Activated CD4-positive, CD25-positive, alpha-beta regulatory T cell treated with anti-CD3 and anti-CD28 coated beads, Interleukin-2, amount 50 U/mL, for 16 hours (primary cell): ENCODE measurements at regions not wholly inside any gene's neighbourhood (a gene's known extent, or its start where the extent isn't known, plus 50 kb on each side); places are given as distances from the start of the nearest gene placed in this dataset.

ENCODE experiments used
- DNase-seq: peaks from one replicate; pipeline ENCODE4 v3.0.0-alpha.2; 2020; ENCODE audit warnings: low read depth, low spot score

- DNase-seq: no peak
Measured at GRCh38 chr9:113646946-113647914, 183.7 kb downstream of the RGS3 start.

GRCh38 chr9:113648048-113648447, 184.5 kb downstream of the RGS3 start:
- no peak for DNase-seq

GRCh38 chr9:113648586-113648985, 185.1 kb downstream of the RGS3 start:
- DNase-seq: no peak

DNA sequence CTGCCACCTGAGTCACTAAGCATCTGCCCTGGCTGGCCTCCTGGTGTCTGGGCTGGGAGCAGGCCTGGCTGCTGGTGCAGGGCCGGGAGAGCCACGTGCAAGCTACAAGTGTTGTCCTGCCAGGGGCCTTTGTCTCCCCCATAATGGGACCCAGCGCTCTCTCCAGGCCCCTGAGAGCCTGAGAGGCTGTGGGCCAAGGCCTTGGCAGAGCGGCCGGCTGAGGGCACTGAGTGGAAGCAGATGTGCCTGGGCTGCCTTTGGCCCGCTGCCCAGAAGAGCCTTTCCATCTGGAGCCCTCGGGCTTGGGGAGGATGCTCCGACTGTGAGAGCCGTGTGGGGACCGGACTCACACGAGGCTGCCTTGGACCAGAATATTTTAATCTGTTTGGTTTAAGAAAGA, 185.5 kb downstream of the RGS3 start:
- DNase-seq: no peak

DNA sequence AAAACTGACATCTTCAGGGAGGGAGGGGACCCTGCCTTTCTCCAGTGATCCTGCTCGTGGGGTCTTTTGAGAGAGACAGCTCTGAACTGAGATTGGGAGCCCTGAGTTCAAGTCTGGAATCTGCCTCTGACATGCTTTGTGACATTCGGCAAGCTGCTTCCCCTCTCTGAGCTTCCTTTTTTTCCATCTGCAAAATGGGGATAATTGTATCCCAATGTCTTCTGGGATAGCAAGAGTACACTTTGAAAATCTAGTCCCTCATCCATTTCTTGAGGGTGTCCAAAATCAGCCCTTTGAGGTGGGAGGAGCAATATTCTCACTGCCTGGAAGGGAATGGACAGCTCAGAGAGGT, 186.3 kb downstream of the RGS3 start:
- no peak for DNase-seq

- DNase-seq: no peak
Measured at GRCh38 chr9:113650207-113651131, 186.9 kb downstream of the RGS3 start.

GRCh38 chr9:113651896-113652295, 188.4 kb downstream of the RGS3 start:
- DNase-seq: no peak

DNA sequence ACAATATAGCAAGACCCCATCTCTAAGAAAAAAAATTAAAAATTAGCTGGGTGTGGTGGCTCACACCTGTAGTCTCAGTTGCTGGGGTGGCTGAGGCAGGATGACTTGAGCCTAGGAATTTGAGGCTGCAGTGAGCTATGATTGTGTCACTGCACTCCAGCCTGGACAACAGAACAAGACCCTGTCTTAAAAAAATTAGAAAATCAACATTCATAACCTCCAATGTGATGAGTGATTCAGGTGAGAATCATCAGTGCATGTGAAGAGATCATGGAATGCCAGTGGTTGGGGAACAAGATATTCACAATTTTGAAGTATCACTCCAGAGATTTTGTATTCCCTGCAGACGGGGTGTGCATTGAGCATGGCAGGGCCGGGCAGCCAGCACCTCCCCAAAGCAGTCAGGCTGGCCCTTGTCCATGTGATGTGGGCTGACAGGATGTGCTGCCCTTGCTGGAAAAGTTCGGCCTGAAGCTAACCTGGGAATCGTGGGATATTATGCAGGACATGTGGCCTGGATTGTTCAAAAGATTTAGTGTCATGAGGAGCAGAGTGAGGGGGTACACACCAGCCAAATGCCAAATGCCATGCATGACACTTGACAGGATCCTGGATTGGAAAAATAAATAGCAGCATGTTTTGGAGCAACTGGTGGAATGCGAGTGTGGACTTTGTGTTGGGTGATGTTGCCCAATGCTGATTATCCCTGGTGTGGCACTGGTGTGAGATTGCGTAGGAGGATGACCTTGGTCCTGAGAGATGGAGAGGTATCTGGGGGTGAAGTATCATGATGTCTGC, 189.0 kb downstream of the RGS3 start:
- no peak for DNase-seq

GRCh38 chr9:113653746-113654604, 190.4 kb downstream of the RGS3 start:
- no peak for DNase-seq

GRCh38 chr9:113654605-113655428, 191.3 kb downstream of the RGS3 start:
- DNase-seq: no peak

DNA sequence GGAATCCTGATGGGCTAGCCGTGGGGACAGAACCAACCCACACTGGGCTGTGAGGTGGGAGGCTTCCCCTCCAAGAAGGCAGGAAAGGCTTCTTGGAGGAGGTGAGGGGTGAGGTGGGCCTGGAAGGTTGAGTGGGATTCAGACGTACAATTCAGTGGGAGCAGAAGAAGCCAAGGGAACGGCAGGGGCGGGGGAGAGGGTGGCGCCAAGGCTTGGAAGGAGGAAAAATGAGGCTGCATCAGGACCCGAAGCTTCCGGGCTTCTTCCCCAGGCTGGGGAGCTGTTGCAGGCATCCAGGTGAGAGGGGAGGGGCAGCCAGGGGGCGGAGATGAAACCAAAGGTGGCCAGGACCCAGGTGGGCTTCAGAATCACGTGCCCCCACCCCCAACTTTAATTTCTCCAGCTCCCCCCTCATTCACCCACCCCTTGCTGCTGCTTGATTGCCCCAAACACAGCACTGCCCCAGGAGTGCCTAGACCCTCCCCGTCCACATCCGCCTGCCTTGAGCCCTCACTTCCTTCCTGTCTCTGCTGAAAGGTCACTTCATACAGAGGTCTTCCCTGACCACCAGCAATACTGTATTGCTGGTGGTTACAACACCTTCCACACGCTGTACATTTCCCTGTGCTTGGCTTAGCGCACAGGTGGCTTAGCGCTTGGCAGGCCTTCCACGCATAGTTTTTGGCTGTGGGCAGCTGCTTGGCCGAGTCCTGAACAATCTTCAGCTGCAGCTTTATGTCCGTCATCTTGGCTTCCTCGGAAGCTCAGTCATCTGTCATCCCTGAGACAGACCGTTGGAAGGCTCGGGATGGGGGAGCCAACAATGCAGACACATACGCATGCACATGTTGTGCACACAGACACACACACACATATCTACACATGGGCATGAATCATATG, 193.5 kb downstream of the RGS3 start:
- no peak for DNase-seq

DNA sequence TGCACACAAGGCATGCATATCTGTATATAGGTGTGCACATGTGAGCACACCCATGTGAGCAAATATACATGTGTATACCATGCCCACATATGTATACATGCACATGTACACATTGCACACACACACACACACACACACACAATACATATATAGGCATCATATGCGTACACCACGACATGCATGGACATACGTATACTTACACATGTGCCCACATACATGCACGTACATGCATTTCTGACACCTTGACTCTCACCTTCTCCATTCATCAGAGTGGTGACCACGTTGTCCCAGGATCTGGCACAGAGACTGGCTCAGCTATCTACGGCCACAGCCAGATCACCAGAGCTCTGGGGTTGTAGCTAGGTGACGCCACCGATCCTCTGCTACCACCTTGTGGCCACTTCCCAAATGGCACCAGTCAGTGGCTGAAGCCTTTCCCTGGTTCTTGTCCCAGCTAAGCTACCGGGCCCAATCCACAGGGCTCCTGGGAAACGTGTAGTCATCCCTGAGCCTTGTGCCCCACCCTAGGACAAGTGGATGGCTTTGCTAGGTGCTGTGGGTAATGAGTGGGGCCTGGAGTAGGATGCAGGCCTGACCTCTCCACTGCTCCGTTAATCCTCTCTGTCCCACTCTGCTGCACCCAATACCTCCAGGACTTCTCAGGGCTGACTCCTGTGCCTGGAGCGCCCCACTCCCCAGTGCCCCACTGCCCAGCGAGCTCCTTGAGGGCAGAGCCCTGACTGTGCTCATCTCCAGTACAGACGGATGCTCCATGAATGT, 194.4 kb downstream of the RGS3 start:
- peak; percentile 48 for DNase-seq

DNA sequence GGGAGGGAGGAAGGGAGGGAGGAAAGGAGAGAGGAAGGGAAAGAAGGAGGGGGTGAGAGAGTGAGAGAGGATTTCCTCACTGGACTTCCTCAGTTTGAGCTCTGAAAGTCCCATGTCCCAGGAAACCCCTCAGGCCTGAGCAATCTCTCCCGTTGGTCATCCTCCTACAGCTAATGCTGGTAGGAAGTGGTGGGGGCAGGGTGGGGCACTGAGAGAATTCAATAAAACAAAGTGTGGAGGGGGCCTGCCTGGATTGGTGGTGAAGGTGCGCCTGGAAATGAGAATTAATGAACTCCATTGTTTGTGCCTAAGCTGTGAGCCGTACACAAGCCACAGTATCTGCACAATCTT, 195.0 kb downstream of the RGS3 start:
- no peak for DNase-seq

- DNase-seq: no peak
Measured at GRCh38 chr9:113659039-113659438, 195.5 kb downstream of the RGS3 start.

DNA sequence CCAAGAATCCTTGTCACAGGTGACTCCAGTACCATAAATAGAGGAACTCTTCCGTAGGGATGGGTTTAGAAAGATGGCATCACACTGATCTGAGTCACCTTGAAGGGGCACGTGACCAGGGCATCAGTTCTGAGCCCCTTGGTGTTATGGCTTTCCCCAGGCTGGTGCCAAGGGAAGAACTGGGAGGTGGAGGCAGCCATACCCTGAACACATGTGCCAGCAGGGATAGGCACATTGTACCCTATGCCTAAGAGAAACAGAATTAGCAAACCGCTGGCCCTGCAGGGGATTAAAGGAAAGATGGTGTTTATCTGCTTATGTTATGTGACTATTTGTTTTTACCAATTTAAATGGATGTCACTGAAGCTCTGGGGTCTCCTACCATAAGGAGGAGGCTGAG, 196.2 kb downstream of the RGS3 start:
- DNase-seq: no peak

GRCh38 chr9:113660196-113660595, 196.7 kb downstream of the RGS3 start:
- no peak for DNase-seq

GRCh38 chr9:113661074-113661473, 197.5 kb downstream of the RGS3 start:
- DNase-seq: no peak
